ENCODE measurements at regions not wholly inside any gene's neighbourhood (a gene's known extent, or its start where the extent isn't known, plus 50 kb on each side); places are given as distances from the start of the nearest gene placed in this dataset.

- TF ChIP-seq ZNF292 (CRISPR knock-in tag; IDR thresholded peaks at IDR 0.05; ENCODE audit: borderline replicate concordance, low read depth) (peak; percentile 81; the same call in 1 of the 2 replicates), ZNF280D (CRISPR knock-in tag; IDR thresholded peaks at IDR 0.05) (peak; percentile 62; the same call in 1 of the 2 replicates), ETV5 (CRISPR knock-in tag; IDR thresholded peaks at IDR 0.05; ENCODE audit: borderline replicate concordance) (peak; percentile 68; the same call in 1 of the 2 replicates), ZFY (CRISPR knock-in tag; IDR thresholded peaks at IDR 0.05) (peak; percentile 29; the same call in 1 of the 2 replicates), HIVEP1 (CRISPR knock-in tag; IDR thresholded peaks at IDR 0.05) (peak; percentile 86; the same call in 1 of the 2 replicates), ZNF18 (CRISPR knock-in tag; IDR thresholded peaks at IDR 0.05; ENCODE audit: insufficient replicate concordance) (peak; percentile 19), MAX (IDR thresholded peaks at IDR 0.05) (peak; percentile 70), KDM2A (CRISPR knock-in tag; IDR thresholded peaks at IDR 0.05; ENCODE audit: borderline replicate concordance, low read depth) (peak; percentile 71; the same call in 1 of the 2 replicates), FOXP1 (IDR thresholded peaks at IDR 0.05) (peak; percentile 57; the same call in 1 of the 2 replicates), FOXP1 (CRISPR knock-in tag; IDR thresholded peaks at IDR 0.05) (peak; percentile 77), ZNF703 (CRISPR knock-in tag; IDR thresholded peaks at IDR 0.05; ENCODE audit: borderline replicate concordance) (no peak), ZNF317 (CRISPR knock-in tag; IDR thresholded peaks at IDR 0.05) (0 out of 2 replicates have a peak, but pooled peaks have one; percentile 38), ZNF33B (CRISPR knock-in tag; IDR thresholded peaks at IDR 0.05) (no peak), ZMYM4 (CRISPR knock-in tag; IDR thresholded peaks at IDR 0.05) (peak; percentile 82; the same call in 1 of the 2 replicates), FOXJ3 (CRISPR knock-in tag; IDR thresholded peaks at IDR 0.05; ENCODE audit: borderline replicate concordance) (peak; percentile 28; the same call in 1 of the 2 replicates), ZBED4 (CRISPR knock-in tag; IDR thresholded peaks at IDR 0.05; ENCODE audit: borderline replicate concordance) (peak; percentile 86; the same call in 1 of the 2 replicates), ZBTB37 (CRISPR knock-in tag; IDR thresholded peaks at IDR 0.05) (no peak), ZBTB3 (CRISPR knock-in tag; IDR thresholded peaks at IDR 0.05; ENCODE audit: borderline replicate concordance, low read depth) (no peak)
These were observed 437.2 kb downstream of the HS3ST3B1 start (continued) for GRCh38 chr17:14737984-14738651.

Measured in HepG2 (cell line).